NB4 (cell line): ENCODE measurements at regions not wholly inside any gene's neighbourhood (a gene's known extent, or its start where the extent isn't known, plus 50 kb on each side); places are given as distances from the start of the nearest gene placed in this dataset.

Experiments used
- DNase-seq: peaks from one replicate; pipeline ENCODE4 v3.0.0; 2010; ENCODE audit warnings: low read depth
- H3K4me3 ChIP-seq: one replicate; pipeline ENCODE4 v1.5.1; 2011; ENCODE audit warnings: mild to moderate bottlenecking, low read depth, low read length, moderate library complexity
- MYC ChIP-seq: IDR thresholded peaks from 2 replicates; pipeline ENCODE4 v1.6.1; 2011; ENCODE audit warnings: low read depth, low read length
- POLR2A ChIP-seq: IDR thresholded peaks from 2 replicates; pipeline ENCODE4 v1.6.1; 2011; ENCODE audit warnings: mild to moderate bottlenecking; ENCODE audit not compliant: insufficient read length; ENCODE audit errors: extremely low read depth
- TF ChIP-seq, protein P1 (sequence below): IDR thresholded peaks from one replicate; pipeline ENCODE4 v1.5.1; 2012; ENCODE audit warnings: low read depth, low read length
- TF ChIP-seq, protein P2 (sequence below): IDR thresholded peaks from 2 replicates; pipeline ENCODE4 v1.6.1; 2011; ENCODE audit warnings: low read depth, low read length

DNA sequence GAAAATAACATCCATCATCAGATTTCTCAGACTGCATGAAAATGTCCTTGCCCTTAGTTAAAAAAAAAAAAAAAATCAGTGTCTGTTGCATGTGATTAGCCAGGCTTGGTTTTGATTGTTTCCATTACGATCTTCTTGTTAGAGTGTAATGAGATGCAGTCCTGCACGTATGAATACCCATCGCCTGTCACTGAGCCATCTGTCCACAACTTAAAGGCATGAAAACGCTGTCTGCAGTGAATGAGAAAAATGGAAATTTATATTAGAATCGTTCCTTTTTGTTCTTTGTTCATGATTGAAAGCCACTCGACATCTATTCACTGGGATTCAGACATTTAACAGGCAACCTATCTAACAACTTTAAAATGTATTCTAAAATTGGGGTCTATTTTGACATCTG is 521.7 kb upstream of the SPHKAP start:
- no peak overlapping the region for H3K4me3 ChIP-seq
- no peak for DNase-seq
- TF ChIP-seq, protein P1, sequence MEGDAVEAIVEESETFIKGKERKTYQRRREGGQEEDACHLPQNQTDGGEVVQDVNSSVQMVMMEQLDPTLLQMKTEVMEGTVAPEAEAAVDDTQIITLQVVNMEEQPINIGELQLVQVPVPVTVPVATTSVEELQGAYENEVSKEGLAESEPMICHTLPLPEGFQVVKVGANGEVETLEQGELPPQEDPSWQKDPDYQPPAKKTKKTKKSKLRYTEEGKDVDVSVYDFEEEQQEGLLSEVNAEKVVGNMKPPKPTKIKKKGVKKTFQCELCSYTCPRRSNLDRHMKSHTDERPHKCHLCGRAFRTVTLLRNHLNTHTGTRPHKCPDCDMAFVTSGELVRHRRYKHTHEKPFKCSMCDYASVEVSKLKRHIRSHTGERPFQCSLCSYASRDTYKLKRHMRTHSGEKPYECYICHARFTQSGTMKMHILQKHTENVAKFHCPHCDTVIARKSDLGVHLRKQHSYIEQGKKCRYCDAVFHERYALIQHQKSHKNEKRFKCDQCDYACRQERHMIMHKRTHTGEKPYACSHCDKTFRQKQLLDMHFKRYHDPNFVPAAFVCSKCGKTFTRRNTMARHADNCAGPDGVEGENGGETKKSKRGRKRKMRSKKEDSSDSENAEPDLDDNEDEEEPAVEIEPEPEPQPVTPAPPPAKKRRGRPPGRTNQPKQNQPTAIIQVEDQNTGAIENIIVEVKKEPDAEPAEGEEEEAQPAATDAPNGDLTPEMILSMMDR: no peak
- TF ChIP-seq, protein P2, sequence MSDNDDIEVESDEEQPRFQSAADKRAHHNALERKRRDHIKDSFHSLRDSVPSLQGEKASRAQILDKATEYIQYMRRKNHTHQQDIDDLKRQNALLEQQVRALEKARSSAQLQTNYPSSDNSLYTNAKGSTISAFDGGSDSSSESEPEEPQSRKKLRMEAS: no peak
- TF ChIP-seq POLR2A (no peak), MYC (no peak)

DNA sequence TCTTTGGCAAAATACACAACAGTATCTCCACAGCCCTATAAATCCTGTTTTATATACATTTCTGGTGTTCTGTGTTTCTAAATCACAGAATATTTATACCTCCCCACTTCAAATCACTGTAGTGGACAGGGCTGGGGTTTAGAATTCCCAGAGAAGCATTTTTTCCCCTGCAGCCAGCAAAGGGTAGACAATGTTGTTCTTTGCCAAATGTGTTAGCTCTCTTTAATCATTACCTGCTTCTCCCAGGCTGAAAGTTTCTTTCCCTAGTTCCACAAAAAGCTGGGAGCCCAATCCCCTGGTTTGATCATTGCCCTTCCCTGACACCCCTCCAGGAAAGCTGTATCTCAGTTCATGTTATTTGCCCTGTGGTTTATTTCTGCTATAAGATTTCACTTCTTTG is 520.0 kb upstream of the SPHKAP start:
- no peak overlapping the region for H3K4me3 ChIP-seq
- TF ChIP-seq, protein P2: no peak
- TF ChIP-seq, protein P1: no peak
- no peak for TF ChIP-seq MYC
- no peak for TF ChIP-seq POLR2A
- no peak for DNase-seq

DNA sequence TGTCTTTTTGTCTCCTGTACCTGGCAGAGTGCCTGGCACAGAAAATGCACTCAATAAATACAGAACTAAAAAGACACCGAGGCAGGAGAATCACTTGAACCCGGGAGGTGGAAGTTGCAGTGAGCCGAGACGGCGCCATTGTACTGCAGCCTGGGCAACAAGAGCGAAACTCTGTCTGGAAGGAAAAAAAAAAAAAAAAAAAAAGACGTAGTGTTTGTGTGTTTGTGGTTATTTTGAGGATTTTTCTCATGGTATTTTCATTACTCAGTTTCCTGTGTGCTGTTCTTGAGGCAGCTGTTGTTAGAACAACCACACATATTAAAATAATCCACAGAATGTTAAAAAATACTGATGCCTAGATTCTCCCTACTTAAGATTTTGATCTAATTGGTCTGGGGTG is 519.2 kb upstream of the SPHKAP start:
- TF ChIP-seq, protein P2: no peak
- no peak for DNase-seq
- H3K4me3 ChIP-seq: no peak overlapping the region

DNA sequence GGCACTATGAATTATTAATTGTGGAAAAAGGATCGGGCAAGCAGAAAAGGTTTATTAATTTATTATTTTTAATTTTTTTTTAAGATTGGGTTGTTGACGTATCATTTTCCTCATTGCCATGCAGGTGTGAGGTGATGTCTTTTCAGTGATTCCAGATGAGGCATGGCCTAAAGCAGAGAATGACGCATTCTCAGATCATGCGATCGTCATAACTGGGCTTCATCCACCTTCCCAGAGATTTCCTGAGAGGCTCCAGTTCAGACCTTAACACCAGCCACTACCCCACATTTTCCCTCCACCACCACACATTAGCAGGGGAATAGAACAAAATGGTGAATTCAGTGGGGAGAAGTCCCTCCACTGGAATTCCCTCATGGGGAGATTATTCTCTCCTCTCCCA is 518.4 kb upstream of the SPHKAP start:
- no peak for DNase-seq
- TF ChIP-seq, protein P1: no peak
- no peak for TF ChIP-seq POLR2A
- TF ChIP-seq, protein P2: no peak
- no peak for TF ChIP-seq MYC

DNA sequence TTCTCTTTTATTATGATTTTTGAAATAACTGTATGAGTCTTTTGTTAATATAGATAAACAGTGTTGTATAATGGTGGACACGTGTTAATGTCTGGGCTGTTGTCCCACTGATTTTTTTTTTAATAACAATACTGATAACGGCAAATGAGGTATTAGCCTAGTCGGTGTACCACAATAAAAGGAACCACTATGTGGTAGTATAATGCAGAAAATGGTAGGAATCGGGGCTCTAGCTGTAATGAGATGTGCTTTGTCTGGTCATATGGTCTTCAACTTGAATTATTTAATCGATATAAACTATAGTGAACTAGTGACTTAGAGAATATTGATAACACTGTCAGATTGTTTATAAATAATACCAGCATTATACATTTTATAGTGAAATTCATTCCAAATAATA is 517.9 kb upstream of the SPHKAP start:
- DNase-seq: no peak
- TF ChIP-seq POLR2A (no peak), MYC (no peak)
- TF ChIP-seq, protein P1: no peak
- TF ChIP-seq, protein P2: no peak
- no peak overlapping the region for H3K4me3 ChIP-seq

More for the DNA sequence above, 518.4 kb upstream of the SPHKAP start:
- no peak overlapping the region for H3K4me3 ChIP-seq

DNA sequence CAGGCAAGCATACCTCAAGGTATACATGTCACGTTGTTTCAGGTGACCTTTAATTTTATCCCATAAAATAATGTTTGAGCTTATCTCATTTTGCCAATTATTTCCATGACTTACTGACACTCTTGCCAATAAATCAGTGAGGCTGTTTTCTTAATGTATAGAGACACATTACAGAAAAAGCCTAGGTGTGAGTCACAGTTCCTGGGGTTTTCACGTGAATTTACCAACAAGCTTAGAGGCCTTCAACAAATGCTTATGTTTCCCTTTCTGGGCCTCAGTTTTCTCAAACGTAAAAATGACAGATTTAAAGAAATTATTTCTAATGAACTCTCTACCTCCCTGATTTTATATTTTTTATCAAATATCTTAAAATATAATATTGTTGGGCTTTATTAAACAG is 517.5 kb upstream of the SPHKAP start:
- TF ChIP-seq POLR2A (no peak), MYC (no peak)
- TF ChIP-seq, protein P1: no peak
- TF ChIP-seq, protein P2: no peak
- H3K4me3 ChIP-seq: no peak overlapping the region
- no peak for DNase-seq
